ENCODE measurements at regions not wholly inside any gene's neighbourhood (a gene's known extent, or its start where the extent isn't known, plus 50 kb on each side); places are given as distances from the start of the nearest gene placed in this dataset.

GRCh38 chr7:47204709-47205108 is 377.2 kb downstream of the TNS3 start:
- no peaks in the 10 kb centered on the region for H3K9me3 Mint-ChIP-seq
- DNase-seq (ENCODE audit: extremely low spot score, unreplicated experiment): no peak
- peaks cover 4% of the 10 kb centered on the region for H3K4me1 Mint-ChIP-seq (ENCODE audit: unreplicated experiment)
- H3K27me3 Mint-ChIP-seq: no peaks in the 10 kb centered on the region
- H3K4me3 Mint-ChIP-seq: no peak overlapping the region
- H3K36me3 Mint-ChIP-seq: no peaks in the 10 kb centered on the region
- TF ChIP-seq CTCF (conservative IDR thresholded peaks at IDR 0.05): no peak
- no peak overlapping the region for H3K27ac Mint-ChIP-seq

GRCh38 chr7:47202146-47202783 is 379.6 kb downstream of the TNS3 start:
- no peaks in the 10 kb centered on the region for H3K9me3 Mint-ChIP-seq
- DNase-seq (ENCODE audit: extremely low spot score, unreplicated experiment): no peak
- H3K27me3 Mint-ChIP-seq: no peaks in the 10 kb centered on the region
- no peak overlapping the region for H3K4me3 Mint-ChIP-seq
- H3K36me3 Mint-ChIP-seq: no peaks in the 10 kb centered on the region
- no peak for TF ChIP-seq CTCF (conservative IDR thresholded peaks at IDR 0.05)
- peaks cover 4% of the 10 kb centered on the region for H3K4me1 Mint-ChIP-seq (ENCODE audit: unreplicated experiment)
- H3K27ac Mint-ChIP-seq: no peak overlapping the region

DNA sequence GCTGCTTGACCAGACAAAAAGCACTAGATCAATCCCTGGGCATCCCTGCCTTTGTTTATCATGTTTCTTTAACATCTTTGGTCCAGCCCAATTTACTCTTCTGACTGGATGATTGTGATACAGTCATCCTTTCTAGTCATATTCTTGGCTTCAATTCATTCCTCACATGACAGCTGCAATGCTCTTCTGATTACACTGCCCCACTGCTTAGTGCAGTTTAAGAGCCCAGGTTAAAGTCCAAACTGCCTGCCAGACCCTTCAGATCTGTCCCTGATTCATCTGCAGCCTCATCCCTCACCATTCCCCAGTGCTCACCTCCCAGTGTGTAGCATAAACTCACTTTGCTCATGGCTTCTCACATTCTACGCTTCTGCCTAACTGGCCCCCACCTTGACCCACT is 383.8 kb downstream of the TNS3 start:
- no peak for DNase-seq (ENCODE audit: extremely low spot score, unreplicated experiment)
- no peaks in the 10 kb centered on the region for H3K9me3 Mint-ChIP-seq
- H3K27me3 Mint-ChIP-seq: no peaks in the 10 kb centered on the region
- no peak overlapping the region for H3K27ac Mint-ChIP-seq
- H3K36me3 Mint-ChIP-seq: no peaks in the 10 kb centered on the region
- no peak for TF ChIP-seq CTCF (conservative IDR thresholded peaks at IDR 0.05)
- peaks cover 10% of the 10 kb centered on the region for H3K4me1 Mint-ChIP-seq (ENCODE audit: unreplicated experiment)
- H3K4me3 Mint-ChIP-seq: no peak overlapping the region

DNA sequence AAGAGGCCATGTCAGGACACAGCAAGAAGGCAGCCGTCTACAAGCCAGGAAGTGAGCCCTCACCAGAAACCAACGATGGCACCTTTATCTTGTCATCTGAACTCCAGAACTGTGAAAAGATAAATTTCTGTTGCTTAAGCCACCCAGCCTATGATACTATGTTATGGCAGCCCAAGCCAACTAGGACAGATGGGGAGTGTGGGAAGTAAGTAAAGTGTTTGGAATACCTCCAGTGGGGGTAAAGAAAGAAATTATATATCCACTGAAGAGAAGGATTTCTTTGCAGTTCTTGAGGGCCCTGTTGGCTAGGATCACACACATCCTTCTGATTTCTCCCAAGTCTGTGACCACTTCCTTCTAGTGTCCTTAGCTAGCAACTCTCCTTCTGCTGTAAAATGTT is 384.4 kb downstream of the TNS3 start:
- TF ChIP-seq CTCF (conservative IDR thresholded peaks at IDR 0.05): no peak
- H3K4me1 Mint-ChIP-seq (ENCODE audit: unreplicated experiment): peaks cover 10% of the 10 kb centered on the region
- no peaks in the 10 kb centered on the region for H3K9me3 Mint-ChIP-seq
- DNase-seq (ENCODE audit: extremely low spot score, unreplicated experiment): no peak
- H3K4me3 Mint-ChIP-seq: no peak overlapping the region
- H3K27ac Mint-ChIP-seq: no peak overlapping the region
- H3K27me3 Mint-ChIP-seq: no peaks in the 10 kb centered on the region
- H3K36me3 Mint-ChIP-seq: no peaks in the 10 kb centered on the region

- Mint-ChIP-seq H3K36me3 (no peaks in the 10 kb centered on the region), H3K27me3 (no peaks in the 10 kb centered on the region), H3K27ac (no peak overlapping the region), H3K4me1 (ENCODE audit: unreplicated experiment) (peaks cover 6% of the 10 kb centered on the region), H3K9me3 (no peaks in the 10 kb centered on the region), H3K4me3 (no peak overlapping the region)
- TF ChIP-seq CTCF (conservative IDR thresholded peaks at IDR 0.05): no peak
- no peak for DNase-seq (ENCODE audit: extremely low spot score, unreplicated experiment)
Observed at GRCh38 chr7:47196737-47197136, 385.2 kb downstream of the TNS3 start.
